CD14-positive monocyte (primary cell): ENCODE measurements at regions not wholly inside any gene's neighbourhood (a gene's known extent, or its start where the extent isn't known, plus 50 kb on each side); places are given as distances from the start of the nearest gene placed in this dataset.

Source experiments
- DNase-seq, 3 donors: peaks; one replicate each; pipeline ENCODE4 v3.0.0-alpha.2; 2011 to 2022
- H2AFZ ChIP-seq: 2 replicates; pipeline ENCODE4 v1.6.0; 2012; ENCODE audit warnings: mild to moderate bottlenecking, low read depth, low read length, inconsistent platforms; ENCODE audit not compliant: insufficient read depth, poor library complexity, severe bottlenecking
- H3K27ac ChIP-seq, 2 donors: 1 replicate in 1 of 2; 2 replicates in 1 of 2; pipeline ENCODE4 v1.5.1; 2012 to 2013; ENCODE audit warnings: low read length in 2 of 2, control low read depth in 1 of 2, inconsistent platforms in 1 of 2, low read depth in 1 of 2, mild to moderate bottlenecking in 1 of 2
- H3K27me3 ChIP-seq, 2 donors: one replicate each; pipeline versions ENCODE4 v1.6.0 to v1.6.1; 2011 to 2013; ENCODE audit warnings: low read length in 2 of 2; ENCODE audit not compliant: control insufficient read depth in 2 of 2, insufficient read depth in 2 of 2
- H3K36me3 ChIP-seq, 2 donors: replicated peaks in 1 of 2; 1 replicate in 1 of 2; 2 replicates in 1 of 2; pipeline versions ENCODE4 v1.5.1 to v1.6.1; 2012 to 2013; ENCODE audit warnings: low read length in 2 of 2, control low read depth in 1 of 2, inconsistent platforms in 1 of 2, mild to moderate bottlenecking in 1 of 2; ENCODE audit not compliant: insufficient read depth in 2 of 2, control insufficient read depth in 1 of 2
- H3K4me1 ChIP-seq, 2 donors: 1 replicate in 1 of 2; 2 replicates in 1 of 2; pipeline versions ENCODE4 v1.5.1 to v1.6.1; 2012 to 2013; ENCODE audit warnings: low read length in 2 of 2, control low read depth in 1 of 2, inconsistent platforms in 1 of 2, mild to moderate bottlenecking in 1 of 2, moderate library complexity in 1 of 2; ENCODE audit not compliant: insufficient read depth in 2 of 2, control insufficient read depth in 1 of 2
- H3K4me2 ChIP-seq: replicated peaks from 2 replicates; pipeline ENCODE3; 2012; ENCODE audit warnings: low read length, moderate library complexity, mild to moderate bottlenecking; ENCODE audit not compliant: poor library complexity, severe bottlenecking; ENCODE audit errors: extremely low read depth
- H3K4me3 ChIP-seq, 3 experiments: fragments of 200-600 bp in 1 of 3; sonication (generic) in 1 of 3; replicated peaks in 1 of 3; 1 replicate in 2 of 3; 2 replicates in 1 of 3; pipeline ENCODE4 v1.5.1; 2011 to 2013; ENCODE audit warnings: low read length in 3 of 3, mild to moderate bottlenecking in 3 of 3, control low read depth in 2 of 3, low read depth in 2 of 3, inconsistent platforms in 1 of 3, moderate library complexity in 1 of 3
- H3K79me2 ChIP-seq: 2 replicates; pipeline ENCODE4 v1.6.0; 2012; ENCODE audit warnings: mild to moderate bottlenecking, control low read depth, inconsistent platforms, low read length, moderate library complexity; ENCODE audit not compliant: insufficient read depth
- H3K9ac ChIP-seq: 2 replicates; pipeline ENCODE4 v1.6.0; 2017; ENCODE audit warnings: low read length, mild to moderate bottlenecking; ENCODE audit not compliant: insufficient read depth, poor library complexity, severe bottlenecking
- H3K9me3 ChIP-seq, 2 donors: replicated peaks in 1 of 2; 1 replicate in 1 of 2; 2 replicates in 1 of 2; pipeline versions ENCODE4 v1.5.1 to v1.6.1; 2012 to 2013; ENCODE audit warnings: low read length in 2 of 2, control low read depth in 1 of 2; ENCODE audit not compliant: control insufficient read depth in 1 of 2, insufficient read depth in 1 of 2
- H4K20me1 ChIP-seq: 2 replicates; pipeline ENCODE4 v1.6.0; 2012; ENCODE audit warnings: mild to moderate bottlenecking, low read length, control low read depth, moderate library complexity; ENCODE audit not compliant: insufficient read depth
- H3K27ac Mint-ChIP-seq, 7 donors: one replicate each; pipeline ENCODE4 v1.8.0; 2020; ENCODE audit warnings: mild to moderate bottlenecking in 7 of 7, mixed read lengths in 7 of 7, moderate library complexity in 6 of 7, inconsistent platforms in 2 of 7
- H3K27me3 Mint-ChIP-seq, 3 donors: one replicate each; pipeline ENCODE4 v1.8.0; 2021 to 2022; ENCODE audit warnings: low read depth in 3 of 3, mild to moderate bottlenecking in 3 of 3, mixed read lengths in 3 of 3, moderate library complexity in 3 of 3, inconsistent platforms in 1 of 3
- H3K36me3 Mint-ChIP-seq, 2 donors: one replicate each; pipeline ENCODE4 v1.8.0; 2020; ENCODE audit warnings: mixed read lengths in 2 of 2, inconsistent platforms in 1 of 2, mild to moderate bottlenecking in 1 of 2
- H3K4me1 Mint-ChIP-seq: one replicate; pipeline ENCODE4 v1.8.0; 2020; ENCODE audit warnings: mild to moderate bottlenecking, mixed read lengths
- H3K4me3 Mint-ChIP-seq, 2 donors: one replicate each; pipeline ENCODE4 v1.8.0; 2020; ENCODE audit warnings: mild to moderate bottlenecking in 2 of 2, mixed read lengths in 2 of 2, moderate library complexity in 1 of 2
- H3K9me3 Mint-ChIP-seq, 7 donors: one replicate each; pipeline ENCODE4 v1.8.0; 2020 to 2022; ENCODE audit warnings: mixed read lengths in 7 of 7, mild to moderate bottlenecking in 6 of 7, moderate library complexity in 6 of 7, inconsistent platforms in 2 of 7
- WGBS: methylation state at CpG from one replicate; pipeline ENCODE4 v1.1.5; 2013; ENCODE audit warnings: missing lambda C conversion rate; ENCODE audit not compliant: insufficient coverage; 5-methylcytosine and 5-hydroxymethylcytosine counted together
- intact Hi-C, 2 donors: fragments of 100-400 bp; cut with micrococcal nuclease; formaldehyde crosslinking; loops; one replicate each; pipeline versions ENCODE4 v1.15.0 to v1.15.1; 2023
- TF ChIP-seq, protein P1 (sequence below): fragments of 200-600 bp; IDR thresholded peaks from one replicate; pipeline ENCODE4 v1.8.0; 2022; ENCODE audit warnings: antibody characterized with exemption, mild to moderate bottlenecking

DNA sequence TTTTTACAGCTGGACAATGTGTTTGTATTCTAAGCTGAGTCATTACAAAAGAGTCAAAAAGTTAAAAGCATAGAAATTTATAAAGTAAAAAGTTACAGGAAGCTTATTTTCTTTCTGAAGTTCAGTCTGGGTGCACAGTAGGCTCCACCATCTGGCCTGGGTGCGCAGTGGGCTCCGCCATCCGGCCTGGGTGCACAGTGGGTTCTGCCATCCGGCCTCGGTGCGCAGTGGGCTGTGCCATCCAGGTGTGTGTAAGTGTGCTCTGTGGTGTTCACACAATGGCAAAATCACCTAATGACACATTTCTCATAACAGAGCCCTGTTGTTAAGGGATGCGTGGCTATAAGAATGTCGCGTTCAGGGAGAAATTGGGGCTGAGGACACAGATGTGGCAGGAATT, 195.5 kb downstream of the ANKRD30B start:
- intact Hi-C loops = no loop called here
- peaks cover 0 to 23% of the 10 kb centered on the region in 2 donors for H3K9me3 ChIP-seq
- Mint-ChIP-seq H3K4me3 (no peak overlapping the region), H3K27ac (peak overlapping the region in 1 of 7 donors; percentile 23), H3K27me3 (peaks cover 0 to 6% (median 3%) of the 10 kb centered on the region in 3 donors), H3K9me3 (peaks cover 0 to 17% (median 6%) of the 10 kb centered on the region in 7 donors), H3K36me3 (no peaks in the 10 kb centered on the region), H3K4me1 (no peaks in the 10 kb centered on the region)
- no peaks in the 10 kb centered on the region for H3K27me3 ChIP-seq
- no peak overlapping the region for H3K27ac ChIP-seq
- H2AFZ ChIP-seq = no peak overlapping the region
- no peaks in the 10 kb centered on the region for H3K79me2 ChIP-seq
- no peak overlapping the region for H3K4me3 ChIP-seq
- WGBS = 80% methylated on average over 2 of the region's 9 CpGs
- no peaks in the 10 kb centered on the region for H3K36me3 ChIP-seq
- no peak for DNase-seq
- no peak overlapping the region for H3K9ac ChIP-seq
- H4K20me1 ChIP-seq = no peaks in the 10 kb centered on the region
- H3K4me1 ChIP-seq = no peaks in the 10 kb centered on the region
- H3K4me2 ChIP-seq = no peak overlapping the region
- TF ChIP-seq, protein P1, sequence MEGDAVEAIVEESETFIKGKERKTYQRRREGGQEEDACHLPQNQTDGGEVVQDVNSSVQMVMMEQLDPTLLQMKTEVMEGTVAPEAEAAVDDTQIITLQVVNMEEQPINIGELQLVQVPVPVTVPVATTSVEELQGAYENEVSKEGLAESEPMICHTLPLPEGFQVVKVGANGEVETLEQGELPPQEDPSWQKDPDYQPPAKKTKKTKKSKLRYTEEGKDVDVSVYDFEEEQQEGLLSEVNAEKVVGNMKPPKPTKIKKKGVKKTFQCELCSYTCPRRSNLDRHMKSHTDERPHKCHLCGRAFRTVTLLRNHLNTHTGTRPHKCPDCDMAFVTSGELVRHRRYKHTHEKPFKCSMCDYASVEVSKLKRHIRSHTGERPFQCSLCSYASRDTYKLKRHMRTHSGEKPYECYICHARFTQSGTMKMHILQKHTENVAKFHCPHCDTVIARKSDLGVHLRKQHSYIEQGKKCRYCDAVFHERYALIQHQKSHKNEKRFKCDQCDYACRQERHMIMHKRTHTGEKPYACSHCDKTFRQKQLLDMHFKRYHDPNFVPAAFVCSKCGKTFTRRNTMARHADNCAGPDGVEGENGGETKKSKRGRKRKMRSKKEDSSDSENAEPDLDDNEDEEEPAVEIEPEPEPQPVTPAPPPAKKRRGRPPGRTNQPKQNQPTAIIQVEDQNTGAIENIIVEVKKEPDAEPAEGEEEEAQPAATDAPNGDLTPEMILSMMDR = no peak

DNA sequence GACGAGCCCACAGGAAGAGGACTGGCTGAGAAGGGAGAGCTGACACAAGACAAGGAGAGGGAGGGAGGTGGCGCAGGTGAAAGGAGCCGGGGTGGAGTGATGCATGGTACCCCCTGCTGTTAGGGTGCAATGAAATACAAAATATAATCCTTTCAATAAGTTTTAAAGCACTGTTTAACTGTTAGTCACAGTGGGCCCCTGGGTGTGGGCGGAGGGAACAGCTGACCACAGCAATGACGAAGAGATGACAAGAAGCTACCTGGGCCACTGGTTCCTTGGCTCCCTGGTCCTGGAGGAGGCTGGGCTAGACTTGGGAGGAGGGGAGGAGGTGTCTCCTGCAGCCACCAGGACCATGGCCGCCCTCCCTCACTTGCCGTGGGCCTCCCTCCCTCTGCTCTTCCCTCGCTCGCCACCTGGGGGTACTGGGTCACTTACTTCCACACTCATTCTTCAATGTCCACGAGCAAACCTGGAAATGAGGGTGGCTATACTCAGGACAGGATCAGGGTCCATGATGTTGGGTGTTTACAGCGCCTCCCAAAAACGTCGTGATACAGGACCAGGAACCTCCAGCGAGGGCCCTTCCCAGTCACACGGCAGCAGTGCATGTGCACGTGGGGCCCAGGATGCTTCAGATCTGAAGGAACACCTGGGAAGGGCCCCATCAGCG, 196.1 kb downstream of the ANKRD30B start:
- Histone ChIP-seq H3K27ac (no peak overlapping the region), H3K4me1 (no peaks in the 10 kb centered on the region), H3K36me3 (no peaks in the 10 kb centered on the region), H4K20me1 (no peaks in the 10 kb centered on the region), H3K79me2 (no peaks in the 10 kb centered on the region), H2AFZ (no peak overlapping the region), H3K9ac (no peak overlapping the region), H3K27me3 (no peaks in the 10 kb centered on the region), H3K4me3 (no peak overlapping the region), H3K4me2 (no peak overlapping the region), H3K9me3 (peaks cover 0 to 23% of the 10 kb centered on the region in 2 donors)
- peaks cover 0 to 13% (median 6%) of the 10 kb centered on the region in 7 donors for H3K9me3 Mint-ChIP-seq
- WGBS = 92% methylated on average over 8 of the region's 17 CpGs
- no peaks in the 10 kb centered on the region for H3K36me3 Mint-ChIP-seq
- TF ChIP-seq, protein P1 = no peak
- peaks cover 0 to 6% (median 3%) of the 10 kb centered on the region in 3 donors for H3K27me3 Mint-ChIP-seq
- no peak overlapping the region for H3K4me3 Mint-ChIP-seq
- DNase-seq = no peak
- H3K27ac Mint-ChIP-seq = no peak overlapping the region
- no peaks in the 10 kb centered on the region for H3K4me1 Mint-ChIP-seq
- intact Hi-C loops = no loop called here
